Activated gamma-delta T cell treated with anti-CD3 and anti-CD28 coated beads, Interleukin-2, amount 50 U/mL, for 16 hours (primary cell): ENCODE measurements at regions not wholly inside any gene's neighbourhood (a gene's known extent, or its start where the extent isn't known, plus 50 kb on each side); places are given as distances from the start of the nearest gene placed in this dataset.
A peak's percentile ranks its signal among the peaks of the same experiment; 100 is the strongest.
"Not testable (repeated sequence)": the region's sequence is repeated elsewhere in the genome, so short reads cannot be mapped to it uniquely, and the experiment has no call there.

Source experiments
- DNase-seq: peaks from one replicate; pipeline ENCODE4 v3.0.0-alpha.2; 2020; ENCODE audit warnings: low read depth

DNA sequence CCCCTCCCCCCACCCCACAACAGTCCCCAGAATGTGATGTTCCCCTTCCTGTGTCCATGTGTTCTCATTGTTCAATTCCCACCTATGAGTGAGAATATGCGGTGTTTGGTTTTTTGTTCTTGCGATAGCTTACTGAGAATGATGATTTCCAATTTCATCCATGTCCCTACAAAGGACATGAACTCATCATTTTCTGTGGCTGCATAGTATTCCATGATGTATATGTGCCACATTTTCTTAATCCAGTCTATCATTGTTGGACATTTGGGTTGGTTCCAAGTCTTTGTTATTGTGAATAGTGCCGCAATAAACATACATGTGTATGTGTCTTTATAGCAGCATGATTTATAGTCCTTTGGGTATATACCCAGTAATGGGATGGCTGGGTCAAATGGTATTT, 308.2 kb downstream of the ZNF536 start:
- DNase-seq = not testable (repeated sequence)

DNA sequence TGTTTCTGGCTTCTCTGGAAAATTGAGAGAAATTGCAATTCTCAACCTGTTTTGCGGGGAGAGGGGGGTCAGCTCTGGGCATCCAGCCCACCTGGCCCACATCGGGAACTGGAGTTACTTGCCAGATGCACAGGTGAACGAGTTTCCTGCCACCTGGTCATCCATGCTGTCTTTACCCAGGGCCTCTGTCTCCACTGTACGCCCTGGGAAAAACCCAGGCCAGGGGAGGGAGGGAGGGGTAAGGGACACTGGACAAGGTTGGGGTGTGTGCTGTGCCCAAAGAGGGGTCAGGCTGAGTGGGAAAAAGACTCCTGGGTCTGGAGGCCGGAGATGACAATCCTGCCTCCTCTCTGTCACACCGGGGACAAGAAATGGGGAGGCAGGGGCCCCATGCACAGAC, 307.6 kb downstream of the ZNF536 start:
- no peak for DNase-seq

DNA sequence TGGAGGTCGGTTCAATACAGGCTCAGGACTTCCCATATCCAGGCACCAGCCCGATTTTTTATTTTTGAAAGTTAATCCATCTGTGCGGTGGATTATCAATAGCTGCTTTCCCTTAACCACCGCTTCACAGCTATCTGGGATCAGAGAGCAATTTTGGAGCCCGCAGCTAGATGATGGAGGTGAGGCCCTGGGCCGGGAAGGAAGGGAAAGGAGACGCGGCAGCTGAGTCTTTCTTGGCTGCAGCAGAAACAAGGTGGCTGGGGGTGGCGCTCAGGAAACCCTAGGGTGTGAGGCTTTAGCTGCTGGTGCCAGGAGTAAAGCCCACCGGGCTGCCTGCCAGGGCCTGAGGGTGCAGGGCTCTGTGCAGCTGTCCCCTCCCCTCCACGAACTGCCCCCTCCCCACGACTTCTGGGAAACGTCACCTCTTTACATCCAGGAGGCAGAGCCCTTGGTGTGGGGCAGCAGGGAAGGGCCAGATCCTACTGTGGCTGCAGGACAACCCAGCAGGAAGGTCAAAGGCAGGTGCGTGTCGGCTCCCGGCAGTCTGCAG, 307.0 kb downstream of the ZNF536 start:
- DNase-seq = no peak

DNA sequence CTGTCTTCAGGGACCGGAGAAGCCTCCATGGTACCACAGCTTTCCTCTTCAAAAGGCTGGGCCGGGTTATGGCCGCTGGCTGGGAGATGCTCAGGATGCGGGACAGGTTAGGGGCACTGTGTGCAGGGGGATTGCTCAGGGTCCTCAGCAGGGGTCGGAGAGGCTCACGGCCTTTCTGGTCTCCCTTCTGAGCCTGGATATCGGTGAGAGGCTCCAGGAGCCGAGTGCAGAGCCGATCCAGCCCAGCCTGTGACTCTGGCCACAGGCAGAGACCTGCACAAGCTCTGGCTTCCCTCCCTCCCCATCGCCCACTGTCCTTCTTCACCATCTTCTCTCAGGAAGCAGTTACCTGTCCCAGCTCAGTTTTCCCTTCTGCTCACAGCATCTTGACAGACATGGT, 306.0 kb downstream of the ZNF536 start:
- DNase-seq = no peak

DNA sequence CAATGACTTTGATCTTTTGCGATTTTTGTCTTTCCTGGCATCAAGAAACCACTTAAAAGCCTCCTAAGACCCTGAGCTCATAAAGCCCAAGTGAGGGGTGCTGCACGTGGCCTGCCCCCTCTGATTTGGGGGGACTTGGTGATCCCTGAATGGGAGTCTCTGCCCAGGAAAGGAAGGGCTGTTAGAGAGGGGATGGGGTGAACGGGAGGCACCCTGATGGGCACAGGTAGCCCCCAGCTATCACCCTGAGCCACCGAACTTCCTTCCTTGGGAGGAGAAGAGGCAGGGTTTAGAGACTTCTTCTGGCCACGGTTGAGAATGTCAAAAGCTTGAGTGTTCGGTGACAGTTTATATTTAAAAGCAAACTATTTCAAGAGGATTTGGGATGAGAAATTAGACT, 305.5 kb downstream of the ZNF536 start:
- DNase-seq = no peak

DNA sequence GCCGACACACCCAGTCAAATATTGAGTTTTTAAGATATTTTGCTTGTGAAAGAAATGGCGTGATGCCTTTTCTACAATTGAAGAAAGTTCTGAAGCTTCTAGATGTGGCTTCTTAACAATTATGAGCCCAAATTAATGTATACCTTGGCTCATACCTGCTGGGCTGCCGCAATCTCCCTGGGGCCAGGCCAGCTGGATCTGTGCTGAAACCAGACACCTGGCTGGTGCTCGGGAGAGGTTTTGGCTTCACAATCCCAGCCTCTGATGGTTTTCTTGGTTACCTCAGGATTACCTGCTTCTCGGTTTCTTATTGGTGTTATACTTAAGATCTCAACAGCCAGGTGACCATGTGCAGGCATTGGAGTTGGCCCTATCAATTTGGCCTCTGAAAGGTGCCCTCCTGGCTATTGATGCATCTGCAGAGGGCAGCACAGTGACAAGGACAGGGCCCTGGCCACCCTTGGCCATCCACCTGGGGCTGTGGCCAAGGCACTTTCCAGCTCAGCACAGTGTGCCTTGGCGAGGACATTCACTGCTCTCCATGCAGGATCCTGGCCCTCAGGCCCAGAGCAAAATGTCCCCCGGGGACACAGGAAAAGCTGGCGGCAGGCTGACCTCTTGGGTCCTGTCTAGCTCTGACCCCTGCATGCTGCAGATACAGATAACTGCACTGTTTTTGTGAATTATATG, 305.0 kb downstream of the ZNF536 start:
- no peak for DNase-seq

DNA sequence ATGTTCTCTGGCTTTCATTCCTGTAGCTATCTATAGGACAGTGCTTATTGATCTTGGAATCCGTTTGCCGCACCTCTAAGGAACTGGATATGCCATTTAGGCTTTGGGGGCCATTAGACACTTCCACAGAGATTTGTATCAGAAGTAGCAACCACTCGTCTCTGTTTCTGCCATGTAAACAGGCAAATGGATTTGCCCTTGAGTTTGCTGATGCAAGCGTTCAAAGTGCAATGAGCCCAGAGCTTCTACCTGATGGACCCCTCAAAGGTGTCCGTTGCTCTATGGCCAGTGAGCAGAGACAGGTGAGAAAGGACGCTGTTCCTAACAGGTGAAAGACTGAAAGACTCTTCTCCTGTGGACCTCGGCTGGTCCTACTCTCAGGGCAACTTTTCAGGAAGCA, 302.9 kb downstream of the ZNF536 start:
- DNase-seq = no peak

DNA sequence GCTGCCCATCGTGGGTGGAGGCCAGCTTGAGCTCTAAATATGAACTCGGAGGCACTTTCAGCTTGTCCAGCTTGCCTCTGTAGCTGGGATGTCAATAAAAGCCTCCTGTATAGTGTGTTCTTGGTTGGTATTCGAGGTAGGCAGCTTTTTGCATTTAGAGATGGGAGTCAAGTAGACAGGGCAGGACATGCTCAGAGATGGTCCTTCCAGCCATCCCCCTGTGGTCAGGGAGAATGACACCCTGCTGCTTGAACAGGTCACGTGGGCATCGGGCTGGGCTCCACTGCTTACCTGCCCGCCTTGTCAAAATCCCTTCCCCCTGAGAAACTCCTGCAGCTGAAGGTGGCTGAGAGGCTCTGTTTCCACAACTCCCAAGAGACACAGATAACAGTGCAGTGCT, 302.5 kb downstream of the ZNF536 start:
- DNase-seq = no peak

DNA sequence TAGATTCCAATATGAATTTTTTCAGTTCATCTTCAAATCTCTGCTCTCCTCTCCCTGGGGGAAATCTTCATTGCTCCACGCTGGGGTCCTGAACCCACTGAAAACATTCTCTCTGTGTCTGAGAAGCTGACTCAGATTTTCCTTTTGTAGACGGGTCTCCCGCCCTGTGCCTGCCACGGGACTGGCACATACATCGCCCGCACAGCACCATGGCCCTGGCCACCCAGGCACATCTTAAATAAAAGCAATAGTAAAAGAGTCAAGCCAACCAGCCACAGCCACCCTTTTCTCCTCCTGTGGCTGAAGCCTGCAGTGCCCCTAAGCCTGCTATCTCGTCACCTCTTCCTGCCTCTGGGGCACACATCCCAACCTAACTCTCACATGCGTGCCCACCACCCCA, 301.2 kb downstream of the ZNF536 start:
- DNase-seq = no peak

DNA sequence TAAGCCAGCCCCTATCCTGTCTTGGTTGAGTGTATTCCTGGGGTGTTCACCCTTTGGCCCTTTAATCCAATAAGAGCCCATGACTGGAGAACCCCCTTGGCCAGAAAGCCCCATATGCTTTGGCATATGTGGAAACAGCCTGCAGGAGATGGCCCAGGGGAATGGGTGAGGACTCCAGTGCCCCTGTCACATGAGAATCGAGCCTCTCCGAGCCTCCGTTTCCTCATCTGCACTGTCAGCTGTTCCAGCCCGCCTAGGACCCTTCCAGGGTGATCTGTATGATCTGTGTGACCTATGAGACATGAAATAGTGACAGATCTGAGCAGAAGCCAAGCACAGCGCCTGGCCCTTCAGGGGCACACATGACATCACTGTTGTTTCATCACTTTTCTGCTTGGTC, 300.7 kb downstream of the ZNF536 start:
- DNase-seq = no peak

DNA sequence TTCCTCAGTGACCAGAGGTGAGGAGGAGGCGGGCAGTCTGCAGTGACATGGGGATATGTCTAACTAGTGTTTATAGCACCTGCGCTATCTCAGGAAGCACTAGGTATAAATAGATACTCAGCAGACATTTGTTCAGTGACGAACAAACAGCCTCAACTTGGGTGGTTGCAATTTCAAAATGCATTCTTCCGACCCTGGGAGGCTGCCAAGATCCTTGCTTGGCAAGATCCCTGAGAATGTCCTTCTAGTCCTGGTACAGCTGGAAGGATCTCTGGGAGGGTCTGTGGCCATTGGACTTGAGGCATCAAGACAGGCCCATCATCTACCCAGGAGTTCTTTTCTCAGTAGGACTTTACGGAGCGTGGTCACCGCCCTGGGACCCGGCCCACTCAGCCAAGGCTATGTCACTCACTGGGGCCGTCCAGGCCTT, 299.5 kb downstream of the ZNF536 start:
- DNase-seq = no peak

DNA sequence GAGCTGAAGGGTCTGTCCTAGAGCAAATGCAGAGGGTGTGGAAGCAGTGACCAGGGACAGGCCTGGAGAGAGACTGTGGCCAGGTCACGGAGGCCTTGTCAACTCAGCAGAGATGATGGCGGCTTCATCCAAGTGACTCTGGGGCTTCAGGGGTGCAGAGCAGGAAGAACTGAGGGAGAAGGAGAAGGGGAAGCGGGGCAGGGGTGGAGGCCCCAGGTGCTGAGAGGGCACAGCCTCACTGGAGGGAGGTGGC, 299.1 kb downstream of the ZNF536 start:
- no peak for DNase-seq

DNA sequence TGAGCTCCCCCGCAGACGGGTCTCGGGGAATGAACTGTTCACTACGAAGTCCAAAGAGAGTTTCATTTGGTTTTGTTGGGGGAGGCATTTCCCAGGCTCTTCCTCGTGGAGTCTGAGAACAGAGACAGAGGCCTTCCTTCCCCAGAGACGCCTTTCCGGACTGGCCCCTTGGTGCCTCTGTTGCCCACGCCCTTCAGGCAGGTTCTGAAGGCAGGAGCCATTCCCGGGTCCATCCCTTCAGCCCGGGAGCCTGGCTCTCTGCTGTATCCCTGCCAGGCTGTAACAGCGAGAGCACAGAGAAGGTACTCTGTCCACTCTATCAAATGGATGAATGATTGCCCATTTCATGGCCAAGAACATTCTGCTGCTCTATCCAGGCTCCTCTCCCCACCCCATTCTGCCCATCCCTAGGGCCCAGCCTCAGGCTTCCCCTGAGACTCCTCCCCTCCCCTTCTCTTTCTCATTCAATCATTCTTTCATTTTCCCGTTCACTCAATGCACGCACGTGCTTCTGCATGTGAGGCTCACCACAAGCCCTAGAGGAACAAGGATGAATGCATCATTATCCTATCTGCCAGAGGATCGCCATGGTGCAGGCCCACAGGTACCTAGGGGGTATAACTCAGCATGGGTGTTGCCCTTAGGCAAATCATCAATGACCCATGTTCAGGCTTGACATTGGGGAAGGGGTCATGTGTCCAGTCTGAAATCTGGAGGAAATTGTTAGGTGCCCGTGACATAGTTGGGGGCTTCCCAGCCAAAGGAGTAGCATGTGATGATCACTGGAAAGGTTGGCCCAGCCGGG, 298.6 kb downstream of the ZNF536 start:
- no peak for DNase-seq

DNA sequence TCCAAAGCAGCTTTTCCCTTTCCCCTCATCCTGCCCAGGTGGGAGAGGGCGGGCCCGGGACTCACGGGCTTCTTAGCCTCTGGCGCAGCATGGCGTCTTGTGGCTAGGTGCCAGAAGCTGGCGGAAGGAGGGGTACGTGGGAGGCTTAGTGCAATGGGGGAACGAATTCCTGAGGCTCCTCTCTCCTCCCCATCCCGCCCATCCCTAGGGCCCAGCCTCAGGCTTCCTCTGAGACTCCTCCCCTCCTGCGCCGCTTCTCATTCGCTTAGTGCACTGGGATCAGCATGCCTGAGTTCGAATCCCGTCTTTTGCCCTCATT, 297.8 kb downstream of the ZNF536 start:
- no peak for DNase-seq

DNA sequence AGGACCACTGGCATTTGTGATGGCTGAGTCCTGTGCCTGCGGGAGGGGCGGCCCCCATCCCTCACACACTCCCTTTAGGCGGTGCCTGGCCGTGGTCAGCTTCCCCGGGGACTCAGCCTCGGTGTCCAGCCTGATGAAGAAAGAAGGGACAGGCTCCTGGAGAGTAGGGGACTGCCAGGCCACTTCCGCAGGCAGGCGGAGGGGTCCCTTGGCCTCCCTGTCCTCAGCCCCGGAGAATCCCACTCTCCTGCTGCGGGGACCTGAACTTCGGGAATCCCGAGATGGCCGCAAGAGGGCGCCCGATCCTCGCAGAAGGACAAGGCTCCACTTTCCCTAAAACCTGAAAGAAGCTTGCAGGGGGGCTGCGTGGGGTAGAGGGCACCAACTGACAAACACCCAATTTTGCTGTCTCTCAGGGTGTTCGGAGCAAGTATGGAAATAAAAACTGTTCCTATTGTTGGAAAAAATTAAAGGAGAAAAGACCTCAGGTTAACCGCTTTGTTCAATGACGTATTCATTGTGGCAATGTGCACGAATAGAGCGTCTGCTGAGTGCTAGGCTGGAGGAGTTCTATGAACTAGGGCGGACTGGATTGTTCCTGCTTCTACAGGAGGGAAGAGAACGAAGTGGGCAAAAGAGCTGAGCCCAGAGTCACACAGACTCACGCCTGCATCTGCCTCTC, 297.3 kb downstream of the ZNF536 start:
- DNase-seq = no peak

DNA sequence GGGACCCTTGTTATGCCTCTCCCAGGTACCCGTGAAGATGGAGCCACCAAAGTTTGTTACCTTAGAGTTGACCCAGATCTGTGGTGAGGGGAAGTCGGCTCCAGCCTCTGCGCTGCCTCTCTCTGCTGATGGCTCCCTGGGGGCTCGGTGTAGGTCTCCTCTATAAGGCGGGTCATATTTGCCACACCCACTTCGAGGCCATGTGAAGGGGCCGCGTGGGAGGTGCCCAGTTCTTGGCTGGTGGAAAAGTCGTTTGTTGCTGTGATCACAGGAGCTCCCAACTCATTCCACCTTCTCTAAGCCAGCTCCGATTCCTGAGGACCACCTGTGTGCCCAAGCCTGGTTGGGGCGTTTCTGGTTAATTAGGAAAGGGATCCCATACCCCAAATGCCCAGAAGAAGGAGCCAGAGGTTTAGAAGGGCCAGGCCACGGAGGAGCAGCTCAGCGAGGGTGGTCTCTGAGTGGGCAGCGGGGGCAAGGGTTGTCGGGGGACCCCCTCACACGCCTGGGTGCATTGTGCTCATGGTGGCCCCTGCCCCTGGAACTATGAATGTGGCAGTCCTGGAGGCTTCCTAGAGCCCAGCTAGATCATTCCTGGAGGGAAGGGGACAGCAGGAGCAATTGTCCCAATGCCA, 296.5 kb downstream of the ZNF536 start:
- no peak for DNase-seq

DNA sequence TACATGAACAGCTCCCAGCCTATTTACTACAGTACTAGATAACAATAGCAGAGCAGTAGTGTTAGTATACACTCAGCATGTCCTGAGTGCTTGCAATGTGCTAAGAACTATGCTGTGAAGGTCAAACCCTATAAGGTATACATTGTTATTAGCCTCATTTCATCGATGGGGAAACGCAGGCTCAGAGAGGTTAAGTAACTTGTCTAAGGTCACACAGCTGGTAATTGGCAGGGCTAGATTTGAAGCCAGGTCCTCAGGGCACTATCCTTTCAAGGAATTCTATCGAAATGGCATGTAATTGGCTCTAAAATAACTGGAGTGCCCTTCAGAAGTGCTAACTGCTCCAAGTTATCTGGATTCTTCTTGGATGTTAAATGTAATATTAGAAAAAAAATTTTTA, 295.6 kb downstream of the ZNF536 start:
- DNase-seq = no peak

DNA sequence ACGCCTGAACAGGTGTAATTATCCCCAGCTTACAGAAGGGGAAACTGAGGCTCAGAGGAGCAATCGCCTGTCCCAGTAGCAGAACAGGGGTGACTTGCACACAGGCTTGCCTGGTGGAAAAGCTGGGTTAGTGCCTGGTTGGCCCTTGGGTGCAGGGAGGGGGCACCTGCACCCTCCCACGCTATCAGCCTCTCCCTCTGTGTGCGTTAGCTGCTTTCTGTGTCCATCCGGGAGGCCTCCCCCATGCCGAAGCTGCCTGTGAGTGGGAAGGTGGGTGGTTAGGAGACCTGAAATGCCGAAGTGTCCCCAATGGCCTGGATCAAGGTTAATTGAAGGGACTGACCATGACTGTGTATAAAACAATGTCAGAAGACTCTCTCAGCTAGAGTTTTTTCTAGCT, 295.0 kb downstream of the ZNF536 start:
- DNase-seq = no peak

DNA sequence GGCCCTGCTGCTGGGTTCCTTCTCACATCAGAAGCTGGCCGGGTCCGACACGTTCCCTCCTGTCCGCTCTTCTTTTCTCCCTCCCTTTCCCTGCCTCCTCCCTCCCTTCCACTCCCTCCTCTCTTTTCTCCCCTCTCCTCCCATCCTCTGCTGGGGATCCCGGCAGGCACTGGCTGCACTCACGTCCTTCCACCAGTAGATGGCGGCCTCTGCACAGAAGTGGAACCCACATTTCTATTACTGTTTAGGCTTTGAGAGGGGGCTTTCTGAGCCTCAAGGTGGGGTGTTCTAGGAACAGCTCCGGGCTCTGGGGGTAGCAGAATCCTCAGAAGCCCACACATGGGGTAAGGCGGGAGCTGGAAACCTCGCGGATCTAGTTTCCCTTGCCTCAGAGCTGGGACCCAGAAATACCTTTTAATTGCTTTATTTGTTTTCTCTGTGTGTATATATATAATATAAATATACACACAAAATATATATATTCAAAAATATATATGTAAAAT, 294.2 kb downstream of the ZNF536 start:
- DNase-seq = peak; percentile 8

DNA sequence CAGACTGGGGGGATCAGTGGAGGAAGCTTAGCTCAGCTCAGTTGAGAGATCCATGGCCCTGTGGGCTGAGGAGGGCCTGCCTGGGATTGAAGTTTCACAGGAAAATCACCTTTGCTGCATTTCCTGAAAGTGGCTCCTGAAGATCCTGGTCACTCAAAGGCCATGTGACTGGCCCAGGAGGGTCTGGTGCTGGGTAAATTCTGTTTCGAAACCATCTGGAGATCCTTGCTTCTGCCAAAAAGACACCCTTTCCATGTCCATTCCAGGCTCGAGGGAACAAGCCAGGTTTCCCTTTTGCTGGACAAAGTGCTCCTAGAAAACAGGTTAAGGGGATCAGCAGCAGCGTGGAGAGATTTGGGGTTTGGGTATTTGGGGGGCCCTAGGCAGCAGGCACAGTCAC, 293.3 kb downstream of the ZNF536 start:
- DNase-seq = no peak

DNA sequence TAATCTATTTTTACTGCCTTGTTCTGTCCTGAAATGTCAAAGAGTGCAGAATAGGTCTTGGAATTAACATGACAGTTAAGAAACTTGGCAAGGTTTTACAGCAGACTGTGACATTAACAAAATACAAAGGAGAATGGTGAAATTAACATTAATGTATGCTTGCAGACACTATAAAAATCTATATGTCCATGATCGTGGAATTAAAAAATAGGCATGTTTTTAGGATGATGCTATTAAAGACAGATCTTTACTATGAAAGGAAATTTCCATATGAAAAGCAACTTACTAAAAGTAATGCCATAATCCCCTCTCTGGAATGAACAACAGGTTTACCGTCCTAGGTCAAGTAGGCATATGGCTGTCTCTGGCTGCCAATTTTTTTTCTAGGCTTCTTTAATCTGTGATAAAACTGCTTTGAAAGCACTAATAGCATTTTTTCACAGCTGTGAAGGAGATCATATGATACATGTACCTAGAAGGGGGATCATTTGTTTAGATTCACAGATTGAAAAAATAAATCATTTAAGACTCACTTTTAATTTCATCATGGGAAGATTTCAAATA, 291.5 kb downstream of the ZNF536 start:
- DNase-seq = no peak

DNA sequence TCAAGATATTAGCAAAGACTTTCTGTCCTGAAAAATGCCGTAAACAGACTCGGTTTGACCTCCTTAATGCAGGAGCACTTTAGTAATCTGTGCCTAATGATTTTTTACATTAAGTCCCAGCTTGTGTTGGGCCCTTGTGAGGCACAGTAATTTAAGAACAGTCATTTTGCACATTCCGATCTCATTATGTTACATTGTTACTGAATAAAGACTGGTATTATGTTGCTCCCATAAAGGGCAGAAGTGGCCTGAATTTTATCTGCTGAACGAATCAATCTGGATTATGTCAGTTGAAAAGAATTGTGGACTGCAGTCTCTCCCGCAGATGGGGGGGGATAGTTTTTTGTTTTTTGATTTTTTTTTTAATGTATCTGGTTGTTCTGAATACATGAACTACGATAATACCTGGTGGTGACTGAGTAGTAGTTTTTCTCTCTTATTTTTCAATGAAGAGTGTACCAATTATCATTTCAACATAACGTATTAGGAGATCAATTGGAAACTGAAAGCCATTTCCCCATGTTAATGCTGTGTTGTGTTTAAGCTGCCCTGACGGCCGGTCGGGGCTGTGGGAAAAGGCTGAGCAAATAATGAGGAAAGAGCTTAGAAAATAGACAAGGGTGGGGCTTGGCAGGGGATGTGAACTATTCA, 290.2 kb downstream of the ZNF536 start:
- DNase-seq = no peak
